ENCODE measurements at regions not wholly inside any gene's neighbourhood (a gene's known extent, or its start where the extent isn't known, plus 50 kb on each side); places are given as distances from the start of the nearest gene placed in this dataset.

- TF ChIP-seq CTCF (IDR thresholded peaks at IDR 0.05; ENCODE audit: extremely low read depth, insufficient read depth, missing control alignments): no peak
- in situ Hi-C loops (cut with MboI; ENCODE audit: low pct_unique_long_range_greater_than_20kb, low sequenced_read_pairs, unreplicated experiment): no loop called here
- DNase-seq (ENCODE audit: low spot score): no peak
Observed at GRCh38 chr12:61860451-61860850, 399.8 kb upstream of the USP15 start.

- no peak for DNase-seq (ENCODE audit: low spot score)
- in situ Hi-C loops (cut with MboI; ENCODE audit: low pct_unique_long_range_greater_than_20kb, low sequenced_read_pairs, unreplicated experiment): no loop called here
- no peak for TF ChIP-seq CTCF (IDR thresholded peaks at IDR 0.05; ENCODE audit: extremely low read depth, insufficient read depth, missing control alignments)
Observed at GRCh38 chr12:61862986-61863385, 397.2 kb upstream of the USP15 start.

- no peak for TF ChIP-seq CTCF (IDR thresholded peaks at IDR 0.05; ENCODE audit: extremely low read depth, insufficient read depth, missing control alignments)
- DNase-seq (ENCODE audit: low spot score): no peak
- in situ Hi-C loops (cut with MboI; ENCODE audit: low pct_unique_long_range_greater_than_20kb, low sequenced_read_pairs, unreplicated experiment): no loop called here
Observed at GRCh38 chr12:61863811-61864210, 396.4 kb upstream of the USP15 start.

GRCh38 chr12:61869796-61870195, 390.4 kb upstream of the USP15 start:
- no peak for DNase-seq (ENCODE audit: low spot score)
- in situ Hi-C loops (cut with MboI; ENCODE audit: low pct_unique_long_range_greater_than_20kb, low sequenced_read_pairs, unreplicated experiment): no loop called here
- TF ChIP-seq CTCF (IDR thresholded peaks at IDR 0.05; ENCODE audit: extremely low read depth, insufficient read depth, missing control alignments): no peak

- TF ChIP-seq CTCF (IDR thresholded peaks at IDR 0.05; ENCODE audit: extremely low read depth, insufficient read depth, missing control alignments): no peak
- no peak for DNase-seq (ENCODE audit: low spot score)
- in situ Hi-C loops (cut with MboI; ENCODE audit: low pct_unique_long_range_greater_than_20kb, low sequenced_read_pairs, unreplicated experiment): no loop called here
Observed at GRCh38 chr12:61870658-61871484, 389.3 kb upstream of the USP15 start.

GRCh38 chr12:61871485-61871810, 388.8 kb upstream of the USP15 start:
- in situ Hi-C loops (cut with MboI; ENCODE audit: low pct_unique_long_range_greater_than_20kb, low sequenced_read_pairs, unreplicated experiment): no loop called here
- TF ChIP-seq CTCF (IDR thresholded peaks at IDR 0.05; ENCODE audit: extremely low read depth, insufficient read depth, missing control alignments): no peak
- DNase-seq (ENCODE audit: low spot score): no peak
